ENCODE measurements at regions not wholly inside any gene's neighbourhood (a gene's known extent, or its start where the extent isn't known, plus 50 kb on each side); places are given as distances from the start of the nearest gene placed in this dataset.

DNA sequence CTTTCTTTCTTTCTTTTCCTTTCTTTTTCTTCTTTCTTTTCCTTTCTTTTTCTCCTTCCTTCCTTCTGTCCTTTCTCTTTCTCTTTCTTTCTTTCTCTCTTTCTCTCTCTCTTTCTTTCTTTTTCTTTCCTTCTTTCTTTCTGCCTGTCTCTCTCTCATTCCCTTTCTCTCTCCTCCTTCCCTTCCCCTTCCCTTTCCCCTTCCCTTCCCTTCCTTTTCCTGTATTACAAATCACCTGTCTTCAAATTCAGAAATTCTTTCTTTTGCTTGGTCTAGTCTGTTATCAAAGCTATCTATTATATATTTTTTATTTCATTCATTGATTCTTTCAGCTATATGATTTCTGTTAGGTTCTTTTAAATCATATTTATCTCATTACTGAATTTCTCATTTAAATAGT, 315.2 kb upstream of the NOX3 start (continued):
- TF ChIP-seq, protein P1, sequence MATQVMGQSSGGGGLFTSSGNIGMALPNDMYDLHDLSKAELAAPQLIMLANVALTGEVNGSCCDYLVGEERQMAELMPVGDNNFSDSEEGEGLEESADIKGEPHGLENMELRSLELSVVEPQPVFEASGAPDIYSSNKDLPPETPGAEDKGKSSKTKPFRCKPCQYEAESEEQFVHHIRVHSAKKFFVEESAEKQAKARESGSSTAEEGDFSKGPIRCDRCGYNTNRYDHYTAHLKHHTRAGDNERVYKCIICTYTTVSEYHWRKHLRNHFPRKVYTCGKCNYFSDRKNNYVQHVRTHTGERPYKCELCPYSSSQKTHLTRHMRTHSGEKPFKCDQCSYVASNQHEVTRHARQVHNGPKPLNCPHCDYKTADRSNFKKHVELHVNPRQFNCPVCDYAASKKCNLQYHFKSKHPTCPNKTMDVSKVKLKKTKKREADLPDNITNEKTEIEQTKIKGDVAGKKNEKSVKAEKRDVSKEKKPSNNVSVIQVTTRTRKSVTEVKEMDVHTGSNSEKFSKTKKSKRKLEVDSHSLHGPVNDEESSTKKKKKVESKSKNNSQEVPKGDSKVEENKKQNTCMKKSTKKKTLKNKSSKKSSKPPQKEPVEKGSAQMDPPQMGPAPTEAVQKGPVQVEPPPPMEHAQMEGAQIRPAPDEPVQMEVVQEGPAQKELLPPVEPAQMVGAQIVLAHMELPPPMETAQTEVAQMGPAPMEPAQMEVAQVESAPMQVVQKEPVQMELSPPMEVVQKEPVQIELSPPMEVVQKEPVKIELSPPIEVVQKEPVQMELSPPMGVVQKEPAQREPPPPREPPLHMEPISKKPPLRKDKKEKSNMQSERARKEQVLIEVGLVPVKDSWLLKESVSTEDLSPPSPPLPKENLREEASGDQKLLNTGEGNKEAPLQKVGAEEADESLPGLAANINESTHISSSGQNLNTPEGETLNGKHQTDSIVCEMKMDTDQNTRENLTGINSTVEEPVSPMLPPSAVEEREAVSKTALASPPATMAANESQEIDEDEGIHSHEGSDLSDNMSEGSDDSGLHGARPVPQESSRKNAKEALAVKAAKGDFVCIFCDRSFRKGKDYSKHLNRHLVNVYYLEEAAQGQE (IDR thresholded peaks at IDR 0.05; ENCODE audit: unreplicated experiment) = no peak
- TF ChIP-seq, protein P2, sequence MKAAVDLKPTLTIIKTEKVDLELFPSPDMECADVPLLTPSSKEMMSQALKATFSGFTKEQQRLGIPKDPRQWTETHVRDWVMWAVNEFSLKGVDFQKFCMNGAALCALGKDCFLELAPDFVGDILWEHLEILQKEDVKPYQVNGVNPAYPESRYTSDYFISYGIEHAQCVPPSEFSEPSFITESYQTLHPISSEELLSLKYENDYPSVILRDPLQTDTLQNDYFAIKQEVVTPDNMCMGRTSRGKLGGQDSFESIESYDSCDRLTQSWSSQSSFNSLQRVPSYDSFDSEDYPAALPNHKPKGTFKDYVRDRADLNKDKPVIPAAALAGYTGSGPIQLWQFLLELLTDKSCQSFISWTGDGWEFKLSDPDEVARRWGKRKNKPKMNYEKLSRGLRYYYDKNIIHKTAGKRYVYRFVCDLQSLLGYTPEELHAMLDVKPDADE (IDR thresholded peaks at IDR 0.05) = no peak
- TF ChIP-seq ZNF331 (CRISPR knock-in tag; IDR thresholded peaks at IDR 0.05; ENCODE audit: low read depth) (no peak), EZH2 (IDR thresholded peaks at IDR 0.05; ENCODE audit: low read depth, unreplicated experiment) (no peak), POLR2AphosphoS5 (IDR thresholded peaks at IDR 0.05; ENCODE audit: low read depth) (no peak), STAT1 (IDR thresholded peaks at IDR 0.05; ENCODE audit: unreplicated experiment) (no peak), EZH2phosphoT487 (IDR thresholded peaks at IDR 0.05; ENCODE audit: unreplicated experiment) (no peak), NANOG (IDR thresholded peaks at IDR 0.05; ENCODE audit: borderline replicate concordance) (no peak)
- TF ChIP-seq, protein P3, sequence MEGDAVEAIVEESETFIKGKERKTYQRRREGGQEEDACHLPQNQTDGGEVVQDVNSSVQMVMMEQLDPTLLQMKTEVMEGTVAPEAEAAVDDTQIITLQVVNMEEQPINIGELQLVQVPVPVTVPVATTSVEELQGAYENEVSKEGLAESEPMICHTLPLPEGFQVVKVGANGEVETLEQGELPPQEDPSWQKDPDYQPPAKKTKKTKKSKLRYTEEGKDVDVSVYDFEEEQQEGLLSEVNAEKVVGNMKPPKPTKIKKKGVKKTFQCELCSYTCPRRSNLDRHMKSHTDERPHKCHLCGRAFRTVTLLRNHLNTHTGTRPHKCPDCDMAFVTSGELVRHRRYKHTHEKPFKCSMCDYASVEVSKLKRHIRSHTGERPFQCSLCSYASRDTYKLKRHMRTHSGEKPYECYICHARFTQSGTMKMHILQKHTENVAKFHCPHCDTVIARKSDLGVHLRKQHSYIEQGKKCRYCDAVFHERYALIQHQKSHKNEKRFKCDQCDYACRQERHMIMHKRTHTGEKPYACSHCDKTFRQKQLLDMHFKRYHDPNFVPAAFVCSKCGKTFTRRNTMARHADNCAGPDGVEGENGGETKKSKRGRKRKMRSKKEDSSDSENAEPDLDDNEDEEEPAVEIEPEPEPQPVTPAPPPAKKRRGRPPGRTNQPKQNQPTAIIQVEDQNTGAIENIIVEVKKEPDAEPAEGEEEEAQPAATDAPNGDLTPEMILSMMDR (conservative IDR thresholded peaks at IDR 0.05; ENCODE audit: low read depth in 2 of 2) = no peak

DNA sequence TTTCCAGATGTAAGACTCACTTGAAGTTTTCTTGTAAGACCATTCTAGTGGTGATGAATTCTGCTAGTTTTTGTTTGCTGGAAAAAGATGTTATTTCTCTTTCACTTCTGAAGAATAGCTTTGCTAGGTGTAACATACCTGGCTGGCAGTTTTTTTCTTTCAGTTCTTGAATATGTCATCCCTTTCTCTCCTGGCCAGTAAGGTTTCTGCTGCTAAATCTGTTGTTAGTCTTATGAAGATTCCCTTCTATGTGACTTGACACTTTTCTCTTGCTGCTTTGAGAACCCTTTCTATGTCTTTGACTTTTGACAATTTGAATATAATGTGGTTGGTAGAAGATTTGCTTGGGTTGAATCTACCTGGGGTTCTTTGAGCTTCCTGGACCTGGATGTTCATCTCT, 314.7 kb upstream of the NOX3 start:
- DNase-seq (ENCODE audit: low spot score) = no peak
- no peak overlapping the region for H2AFZ ChIP-seq
- Mint-ChIP-seq H3K36me3 (ENCODE audit: low read depth) (no peaks in the 10 kb centered on the region; the same call in 2 of the 3 replicates), H3K4me3 (no peak overlapping the region), H3K27me3 (ENCODE audit: insufficient read depth, low read depth, poor library complexity) (no peaks in the 10 kb centered on the region), H3K9me3 (peaks cover 11% of the 10 kb centered on the region; the same call in 2 of the 3 replicates), H3K27ac (no peak overlapping the region), H3K4me1 (no peaks in the 10 kb centered on the region)
- H3K4me2 ChIP-seq = no peak overlapping the region
- no peaks in the 10 kb centered on the region for H3F3A ChIP-seq (replicated peaks; ENCODE audit: low read depth)
- 0 out of 2 replicates have a peak, but pooled peaks cover 4% of the 10 kb centered on the region for H3K36me3 ChIP-seq (ENCODE audit: insufficient read depth)
- no peaks in the 10 kb centered on the region for H3K4me1 ChIP-seq (ENCODE audit: insufficient read depth)
- H3K27me3 ChIP-seq (ENCODE audit: insufficient read depth) = no peaks in the 10 kb centered on the region
- no peak overlapping the region for H3K4me3 ChIP-seq
- H3K79me2 ChIP-seq (replicated peaks; ENCODE audit: insufficient read depth) = no peaks in the 10 kb centered on the region
- H4K20me1 ChIP-seq (replicated peaks; ENCODE audit: insufficient read depth) = no peaks in the 10 kb centered on the region
- no peaks in the 10 kb centered on the region for H3K9me2 ChIP-seq (ENCODE audit: insufficient read depth)
- no peak overlapping the region for H3K27ac ChIP-seq (ENCODE audit: low read depth)
- no peak for ATAC-seq
- TF ChIP-seq POLR2AphosphoS5 (IDR thresholded peaks at IDR 0.05; ENCODE audit: low read depth) (no peak), EZH2 (IDR thresholded peaks at IDR 0.05; ENCODE audit: low read depth, unreplicated experiment) (no peak), JUNB (IDR thresholded peaks at IDR 0.05; ENCODE audit: unreplicated experiment) (no peak), ZNF114 (CRISPR knock-in tag; IDR thresholded peaks at IDR 0.05) (no peak), EZH2phosphoT487 (IDR thresholded peaks at IDR 0.05; ENCODE audit: unreplicated experiment) (no peak), STAT1 (IDR thresholded peaks at IDR 0.05; ENCODE audit: unreplicated experiment) (no peak), NANOG (IDR thresholded peaks at IDR 0.05; ENCODE audit: borderline replicate concordance) (no peak)
- TF ChIP-seq, protein P4, sequence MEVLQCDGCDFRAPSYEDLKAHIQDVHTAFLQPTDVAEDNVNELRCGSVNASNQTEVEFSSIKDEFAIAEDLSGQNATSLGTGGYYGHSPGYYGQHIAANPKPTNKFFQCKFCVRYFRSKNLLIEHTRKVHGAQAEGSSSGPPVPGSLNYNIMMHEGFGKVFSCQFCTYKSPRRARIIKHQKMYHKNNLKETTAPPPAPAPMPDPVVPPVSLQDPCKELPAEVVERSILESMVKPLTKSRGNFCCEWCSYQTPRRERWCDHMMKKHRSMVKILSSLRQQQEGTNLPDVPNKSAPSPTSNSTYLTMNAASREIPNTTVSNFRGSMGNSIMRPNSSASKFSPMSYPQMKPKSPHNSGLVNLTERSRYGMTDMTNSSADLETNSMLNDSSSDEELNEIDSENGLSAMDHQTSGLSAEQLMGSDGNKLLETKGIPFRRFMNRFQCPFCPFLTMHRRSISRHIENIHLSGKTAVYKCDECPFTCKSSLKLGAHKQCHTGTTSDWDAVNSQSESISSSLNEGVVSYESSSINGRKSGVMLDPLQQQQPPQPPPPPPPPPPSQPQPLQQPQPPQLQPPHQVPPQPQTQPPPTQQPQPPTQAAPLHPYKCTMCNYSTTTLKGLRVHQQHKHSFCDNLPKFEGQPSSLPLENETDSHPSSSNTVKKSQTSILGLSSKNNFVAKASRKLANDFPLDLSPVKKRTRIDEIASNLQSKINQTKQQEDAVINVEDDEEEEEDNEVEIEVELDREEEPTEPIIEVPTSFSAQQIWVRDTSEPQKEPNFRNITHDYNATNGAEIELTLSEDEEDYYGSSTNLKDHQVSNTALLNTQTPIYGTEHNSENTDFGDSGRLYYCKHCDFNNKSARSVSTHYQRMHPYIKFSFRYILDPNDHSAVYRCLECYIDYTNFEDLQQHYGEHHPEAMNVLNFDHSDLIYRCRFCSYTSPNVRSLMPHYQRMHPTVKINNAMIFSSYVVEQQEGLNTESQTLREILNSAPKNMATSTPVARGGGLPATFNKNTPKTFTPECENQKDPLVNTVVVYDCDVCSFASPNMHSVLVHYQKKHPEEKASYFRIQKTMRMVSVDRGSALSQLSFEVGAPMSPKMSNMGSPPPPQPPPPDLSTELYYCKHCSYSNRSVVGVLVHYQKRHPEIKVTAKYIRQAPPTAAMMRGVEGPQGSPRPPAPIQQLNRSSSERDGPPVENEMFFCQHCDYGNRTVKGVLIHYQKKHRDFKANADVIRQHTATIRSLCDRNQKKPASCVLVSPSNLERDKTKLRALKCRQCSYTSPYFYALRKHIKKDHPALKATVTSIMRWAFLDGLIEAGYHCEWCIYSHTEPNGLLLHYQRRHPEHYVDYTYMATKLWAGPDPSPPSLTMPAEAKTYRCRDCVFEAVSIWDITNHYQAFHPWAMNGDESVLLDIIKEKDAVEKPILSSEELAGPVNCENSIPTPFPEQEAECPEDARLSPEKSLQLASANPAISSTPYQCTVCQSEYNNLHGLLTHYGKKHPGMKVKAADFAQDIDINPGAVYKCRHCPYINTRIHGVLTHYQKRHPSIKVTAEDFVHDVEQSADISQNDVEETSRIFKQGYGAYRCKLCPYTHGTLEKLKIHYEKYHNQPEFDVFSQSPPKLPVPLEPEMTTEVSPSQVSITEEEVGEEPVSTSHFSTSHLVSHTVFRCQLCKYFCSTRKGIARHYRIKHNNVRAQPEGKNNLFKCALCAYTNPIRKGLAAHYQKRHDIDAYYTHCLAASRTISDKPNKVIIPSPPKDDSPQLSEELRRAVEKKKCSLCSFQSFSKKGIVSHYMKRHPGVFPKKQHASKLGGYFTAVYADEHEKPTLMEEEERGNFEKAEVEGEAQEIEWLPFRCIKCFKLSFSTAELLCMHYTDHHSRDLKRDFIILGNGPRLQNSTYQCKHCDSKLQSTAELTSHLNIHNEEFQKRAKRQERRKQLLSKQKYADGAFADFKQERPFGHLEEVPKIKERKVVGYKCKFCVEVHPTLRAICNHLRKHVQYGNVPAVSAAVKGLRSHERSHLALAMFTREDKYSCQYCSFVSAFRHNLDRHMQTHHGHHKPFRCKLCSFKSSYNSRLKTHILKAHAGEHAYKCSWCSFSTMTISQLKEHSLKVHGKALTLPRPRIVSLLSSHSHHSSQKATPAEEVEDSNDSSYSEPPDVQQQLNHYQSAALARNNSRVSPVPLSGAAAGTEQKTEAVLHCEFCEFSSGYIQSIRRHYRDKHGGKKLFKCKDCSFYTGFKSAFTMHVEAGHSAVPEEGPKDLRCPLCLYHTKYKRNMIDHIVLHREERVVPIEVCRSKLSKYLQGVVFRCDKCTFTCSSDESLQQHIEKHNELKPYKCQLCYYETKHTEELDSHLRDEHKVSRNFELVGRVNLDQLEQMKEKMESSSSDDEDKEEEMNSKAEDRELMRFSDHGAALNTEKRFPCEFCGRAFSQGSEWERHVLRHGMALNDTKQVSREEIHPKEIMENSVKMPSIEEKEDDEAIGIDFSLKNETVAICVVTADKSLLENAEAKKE (CRISPR knock-in tag; IDR thresholded peaks at IDR 0.05) = no peak

All from GM23338 (cell line).